Prostate gland (tissue), 2 donors: ENCODE measurements at regions not wholly inside any gene's neighbourhood (a gene's known extent, or its start where the extent isn't known, plus 50 kb on each side); places are given as distances from the start of the nearest gene placed in this dataset.

Experiments
- CTCF ChIP-seq, 4 experiments: fragments of 200-600 bp in 2 of 4; fragments of 450-650 bp in 2 of 4; sonication (generic) in 2 of 4; IDR thresholded peaks; 1 replicate in 3 of 4; 2 replicates in 1 of 4; pipeline ENCODE4 v1.5.1; 2016 to 2019; ENCODE audit warnings: antibody characterized with exemption in 4 of 4, mild to moderate bottlenecking in 2 of 4, moderate library complexity in 2 of 4
- POLR2A ChIP-seq: fragments of 450-650 bp; IDR thresholded peaks from one replicate; pipeline ENCODE4 v1.6.1; 2016; ENCODE audit warnings: antibody characterized with exemption, mild to moderate bottlenecking
- POLR2AphosphoS5 ChIP-seq: sonication (generic); formaldehyde crosslinking; IDR thresholded peaks from one replicate; pipeline ENCODE4 v1.6.1; 2017; ENCODE audit warnings: antibody characterized with exemption

GRCh38 chr11:86722748-86723147, 50.3 kb upstream of the ME3 start:
- TF ChIP-seq CTCF (IDR thresholded peaks at IDR 0.05) (no peak), POLR2A (no peak), POLR2AphosphoS5 (no peak)
